Sciatic nerve (tissue), 2 donors: ENCODE measurements at regions not wholly inside any gene's neighbourhood (a gene's known extent, or its start where the extent isn't known, plus 50 kb on each side); places are given as distances from the start of the nearest gene placed in this dataset.
A peak's percentile ranks its signal among the peaks of the same experiment; 100 is the strongest.

ENCODE experiments used
- ATAC-seq: fragments of 200-7000 bp; cut with Tn5 transposase; one replicate; pipeline ENCODE4 v1.9.1; 2020; ENCODE audit warnings: mild to moderate bottlenecking, moderate library complexity
- DNase-seq: peaks from one replicate; pipeline ENCODE4 v3.0.0-alpha.2; 2020; ENCODE audit warnings: low spot score
- intact Hi-C: fragments of 100-400 bp; cut with DNase I; formaldehyde crosslinking; loops from one replicate; pipeline ENCODE4 v1.14.2; 2022
- donor health status: DM: no; HTN: no; CAD: no.
- donor health status: DM: no; HTN: no; CAD: no.

DNA sequence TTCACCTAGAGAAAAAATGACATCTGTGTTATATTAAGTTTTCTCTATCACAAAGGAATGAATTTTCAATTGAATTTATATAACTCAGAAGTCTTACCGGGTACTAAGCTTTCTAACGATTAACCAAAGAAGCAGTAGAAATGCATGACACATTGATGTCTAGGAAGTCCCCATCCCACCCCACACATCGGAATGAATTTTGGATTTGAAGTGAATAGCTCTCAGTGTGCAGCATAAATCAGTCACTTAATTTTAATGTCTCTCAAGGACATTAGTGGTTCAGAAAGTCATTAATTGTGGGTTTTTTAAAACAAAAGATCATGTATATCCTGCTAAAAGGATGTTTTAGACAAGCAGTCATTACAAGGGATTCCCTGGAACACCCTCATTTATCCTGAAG lies 141.4 kb upstream of the PIEZO2 start:
- DNase-seq (no peak), ATAC-seq (no peak)
- intact Hi-C loops = no loop called here

GRCh38 chr18:11289248-11289647 lies 139.9 kb upstream of the PIEZO2 start:
- intact Hi-C loops = no loop called here
- ATAC-seq = no peak
- no peak for DNase-seq

DNA sequence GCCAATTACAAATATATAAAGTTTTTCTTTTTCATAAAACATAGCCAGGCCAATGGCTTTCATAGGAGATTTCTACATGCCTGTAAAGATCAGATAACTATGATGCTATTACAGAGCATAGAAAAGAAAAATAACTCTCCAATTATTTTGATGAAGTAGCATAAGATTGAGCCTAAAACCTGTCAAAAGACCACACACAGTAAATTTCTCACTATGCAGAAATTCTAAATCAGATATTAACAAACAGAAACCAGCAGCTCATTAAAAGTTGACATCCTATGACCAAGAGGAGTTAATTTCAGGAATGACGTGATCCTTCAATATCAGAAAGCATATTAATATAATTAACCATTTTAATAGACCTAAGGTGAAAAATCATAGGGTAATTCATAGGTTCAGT lies 139.0 kb upstream of the PIEZO2 start:
- no peak for ATAC-seq
- intact Hi-C loops = no loop called here

GRCh38 chr18:11286431-11286830 lies 137.1 kb upstream of the PIEZO2 start:
- intact Hi-C loops = no loop called here
- ATAC-seq = no peak
- DNase-seq = no peak

More for the DNA sequence above, 139.0 kb upstream of the PIEZO2 start:
- DNase-seq = no peak

DNA sequence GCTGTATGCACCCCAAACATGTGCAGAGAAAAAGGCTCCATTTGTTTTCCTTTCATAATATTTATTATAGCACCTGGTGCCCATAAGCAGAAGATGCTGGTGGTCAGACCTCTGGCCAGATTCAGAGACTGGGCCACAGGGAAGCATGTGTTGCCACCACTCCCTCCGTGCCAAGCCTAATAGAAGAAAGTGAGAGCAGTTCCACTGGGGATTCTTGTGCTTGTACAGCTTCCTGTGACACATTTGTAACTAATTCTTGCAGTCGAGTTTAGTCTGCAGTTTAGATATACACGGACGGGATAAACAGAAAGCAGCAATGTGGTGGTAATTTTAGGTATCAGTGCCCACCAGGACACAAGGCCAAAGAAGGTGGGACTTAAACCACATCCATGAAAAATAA lies 135.4 kb upstream of the PIEZO2 start:
- intact Hi-C loops = no loop called here
- ATAC-seq = no peak

GRCh38 chr18:11284349-11284748 lies 135.0 kb upstream of the PIEZO2 start:
- DNase-seq (no peak), ATAC-seq (no peak)
- intact Hi-C loops = no loop called here

More for the DNA sequence above, 135.4 kb upstream of the PIEZO2 start:
- no peak for DNase-seq

GRCh38 chr18:11283479-11284161 lies 134.3 kb upstream of the PIEZO2 start:
- no peak for ATAC-seq
- DNase-seq = no peak
- intact Hi-C loops = no loop called here

DNA sequence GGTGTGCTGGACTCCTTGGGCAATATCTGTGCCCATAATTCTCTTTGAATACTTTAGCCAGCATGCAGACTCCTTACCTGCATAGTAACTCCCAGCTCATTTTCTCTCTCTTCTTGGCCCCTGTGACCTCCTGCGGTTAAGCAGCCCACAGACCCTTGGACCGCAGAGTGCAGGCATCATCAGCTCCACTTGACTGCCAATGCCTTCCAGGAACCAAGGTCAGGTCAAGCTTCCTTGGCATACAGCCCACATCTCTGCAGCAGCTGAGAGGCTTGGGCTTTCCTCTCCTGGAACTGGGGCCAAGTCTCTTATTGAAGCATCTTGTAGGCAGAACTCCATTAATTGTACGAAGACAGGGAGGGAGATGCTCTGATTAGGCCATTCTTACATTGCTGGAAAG lies 130.1 kb upstream of the PIEZO2 start:
- DNase-seq (no peak), ATAC-seq (no peak)
- intact Hi-C loops = no loop called here

GRCh38 chr18:11276678-11277077 lies 127.3 kb upstream of the PIEZO2 start:
- no peak for DNase-seq
- intact Hi-C loops = no loop called here
- no peak for ATAC-seq

GRCh38 chr18:11274144-11274794 lies 124.9 kb upstream of the PIEZO2 start:
- no peak for ATAC-seq
- no peak for DNase-seq
- intact Hi-C loops = no loop called here

GRCh38 chr18:11272516-11272915 lies 123.1 kb upstream of the PIEZO2 start:
- intact Hi-C loops = no loop called here
- DNase-seq (no peak), ATAC-seq (no peak)

- DNase-seq = no peak
- ATAC-seq = no peak
- intact Hi-C loops = no loop called here
Observed at GRCh38 chr18:11271954-11272353, 122.6 kb upstream of the PIEZO2 start.

DNA sequence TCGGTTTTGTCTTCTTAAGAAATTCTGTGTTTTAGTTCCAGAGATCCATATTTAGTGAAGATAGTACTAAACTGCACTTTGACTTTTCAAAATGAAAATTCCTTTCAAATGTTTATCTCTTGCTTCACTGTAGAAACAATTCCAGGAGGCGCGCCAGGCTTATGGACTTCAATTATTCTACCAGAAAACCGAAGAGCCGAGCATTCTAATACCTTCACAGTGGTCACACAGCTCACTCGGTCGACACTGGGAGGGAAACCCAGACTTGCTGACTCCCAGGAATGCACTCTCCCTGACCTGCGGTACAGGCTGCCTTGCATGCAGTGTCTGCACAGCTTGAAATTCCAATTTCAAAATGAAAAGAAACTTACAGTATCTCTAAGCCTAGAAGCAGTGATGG lies 119.9 kb upstream of the PIEZO2 start:
- ATAC-seq = peak; percentile 74
- DNase-seq = no peak
- intact Hi-C loops = no loop called here

DNA sequence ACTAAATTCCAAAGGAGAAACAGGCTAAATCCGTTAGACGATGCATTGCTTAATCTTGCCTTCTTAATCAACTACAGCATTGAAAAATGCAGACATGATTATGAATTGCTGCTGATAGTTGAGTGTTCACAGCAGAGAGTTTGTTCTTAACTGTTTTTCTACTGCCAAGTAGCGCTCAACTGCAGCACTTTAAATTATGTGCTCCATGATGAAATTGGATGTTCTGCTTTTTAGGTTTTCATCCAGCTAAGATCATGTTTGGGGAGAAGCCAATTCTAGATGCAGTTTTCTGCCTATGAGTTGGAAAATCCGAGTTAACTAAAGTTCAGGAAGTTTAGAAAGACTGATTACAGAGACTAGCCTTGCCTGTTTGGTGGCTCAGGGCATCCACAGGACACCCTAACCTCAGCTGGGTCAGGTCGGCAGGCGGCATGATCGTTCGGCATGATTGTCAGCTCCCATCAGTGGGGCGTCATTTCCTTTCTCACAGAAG lies 119.4 kb upstream of the PIEZO2 start:
- ATAC-seq (peak; percentile 79), DNase-seq (no peak)
- intact Hi-C loops = no loop called here

- DNase-seq (no peak), ATAC-seq (no peak)
- intact Hi-C loops = no loop called here
Observed at GRCh38 chr18:11268153-11268552, 118.8 kb upstream of the PIEZO2 start.

- intact Hi-C loops = no loop called here
Observed at GRCh38 chr18:11266781-11267480, 117.6 kb upstream of the PIEZO2 start.

GRCh38 chr18:11261486-11261885 lies 112.1 kb upstream of the PIEZO2 start:
- intact Hi-C loops = no loop called here
- no peak for DNase-seq
- ATAC-seq = no peak

More at GRCh38 chr18:11266781-11267480, 117.6 kb upstream of the PIEZO2 start:
- DNase-seq (no peak), ATAC-seq (no peak)

- ATAC-seq = peak; percentile 72
Observed at GRCh38 chr18:11260961-11261461, 111.6 kb upstream of the PIEZO2 start.

DNA sequence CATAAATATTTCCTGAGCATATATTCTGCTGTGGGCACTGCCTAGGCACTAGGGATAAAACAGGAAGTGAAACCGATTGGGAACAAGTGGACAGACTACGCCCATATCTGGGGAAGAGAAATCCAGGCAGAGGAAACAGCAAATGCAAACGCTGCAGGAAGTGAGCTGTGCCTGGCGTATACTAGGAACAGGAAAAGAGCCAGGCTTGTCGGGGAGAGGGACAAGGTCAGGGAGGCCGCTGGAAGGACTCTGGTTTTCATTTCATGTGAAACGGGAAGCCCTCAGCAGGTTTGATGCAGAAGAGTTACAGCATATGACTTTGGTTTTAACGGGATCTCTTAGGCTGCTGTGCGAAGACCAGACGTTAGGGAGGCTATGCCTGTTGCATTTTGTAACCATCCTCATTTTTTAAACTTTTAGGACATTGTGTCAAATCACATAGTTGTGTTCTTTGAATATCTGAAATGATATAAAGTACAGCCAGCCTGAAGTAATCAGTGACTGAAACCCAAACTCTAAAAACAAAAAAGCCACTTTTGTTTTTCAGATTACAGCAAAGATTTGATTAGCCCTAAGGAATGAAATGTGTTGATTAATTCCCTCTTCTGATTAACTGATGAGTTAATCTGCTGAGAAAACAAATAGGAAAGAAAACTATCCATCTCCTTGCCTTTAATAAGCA lies 110.2 kb upstream of the PIEZO2 start:
- no peak for DNase-seq
- ATAC-seq = peak; percentile 90
- intact Hi-C loops = no loop called here

More at GRCh38 chr18:11260961-11261461, 111.6 kb upstream of the PIEZO2 start:
- no peak for DNase-seq
- intact Hi-C loops = no loop called here
